NB4 (cell line): ENCODE measurements at regions not wholly inside any gene's neighbourhood (a gene's known extent, or its start where the extent isn't known, plus 50 kb on each side); places are given as distances from the start of the nearest gene placed in this dataset.

Source experiments
- DNase-seq: peaks from one replicate; pipeline ENCODE4 v3.0.0; 2010; ENCODE audit warnings: low read depth
- H3K4me3 ChIP-seq: one replicate; pipeline ENCODE4 v1.5.1; 2011; ENCODE audit warnings: mild to moderate bottlenecking, low read depth, low read length, moderate library complexity
- CTCF ChIP-seq: IDR thresholded peaks from one replicate; pipeline ENCODE4 v1.5.1; 2012; ENCODE audit warnings: low read depth, low read length
- MAX ChIP-seq: IDR thresholded peaks from 2 replicates; pipeline ENCODE4 v1.6.1; 2011; ENCODE audit warnings: low read depth, low read length
- MYC ChIP-seq: IDR thresholded peaks from 2 replicates; pipeline ENCODE4 v1.6.1; 2011; ENCODE audit warnings: low read depth, low read length
- POLR2A ChIP-seq: IDR thresholded peaks from 2 replicates; pipeline ENCODE4 v1.6.1; 2011; ENCODE audit warnings: mild to moderate bottlenecking; ENCODE audit not compliant: insufficient read length; ENCODE audit errors: extremely low read depth

GRCh38 chr5:19342942-19343341 lies 645.1 kb downstream of the CDH18 start:
- no peak for TF ChIP-seq CTCF
- TF ChIP-seq MYC: no peak
- no peak for TF ChIP-seq MAX
- no peak for TF ChIP-seq POLR2A
- no peak overlapping the region for H3K4me3 ChIP-seq
- no peak for DNase-seq

- DNase-seq: no peak
- H3K4me3 ChIP-seq: no peak overlapping the region
- no peak for TF ChIP-seq MAX
- no peak for TF ChIP-seq CTCF
- no peak for TF ChIP-seq MYC
- TF ChIP-seq POLR2A: no peak
These were observed 635.9 kb downstream of the CDH18 start for GRCh38 chr5:19352120-19352519.

GRCh38 chr5:19369048-19369447 lies 619.0 kb downstream of the CDH18 start:
- no peak overlapping the region for H3K4me3 ChIP-seq
- no peak for DNase-seq
- TF ChIP-seq CTCF: no peak
- no peak for TF ChIP-seq MYC
- TF ChIP-seq POLR2A: no peak
- no peak for TF ChIP-seq MAX

- TF ChIP-seq CTCF: no peak
- no peak for TF ChIP-seq MYC
- TF ChIP-seq POLR2A: no peak
- no peak for TF ChIP-seq MAX
- no peak for DNase-seq
These were observed 618.4 kb downstream of the CDH18 start for GRCh38 chr5:19369561-19369960.

GRCh38 chr5:19370655-19371386 lies 617.2 kb downstream of the CDH18 start:
- no peak for DNase-seq
- TF ChIP-seq MAX (no peak), CTCF (no peak), MYC (no peak)
- no peak overlapping the region for H3K4me3 ChIP-seq

More at GRCh38 chr5:19369561-19369960, 618.4 kb downstream of the CDH18 start:
- no peak overlapping the region for H3K4me3 ChIP-seq
